Stimulated activated naive CD8-positive, alpha-beta T cell treated with anti-CD3 and anti-CD28 coated beads, Interleukin-15, amount 100 ng/mL, for 72 hours (primary cell): ENCODE measurements at regions not wholly inside any gene's neighbourhood (a gene's known extent, or its start where the extent isn't known, plus 50 kb on each side); places are given as distances from the start of the nearest gene placed in this dataset.
"Not testable (repeated sequence)": the region's sequence is repeated elsewhere in the genome, so short reads cannot be mapped to it uniquely, and the experiment has no call there.

Experiments
- ATAC-seq: fragments of 150-1000 bp; cut with Tn5 transposase; 2 replicates; pipeline ENCODE4 v1.10.0; 2021; ENCODE audit warnings: mild to moderate bottlenecking, moderate library complexity
- DNase-seq, 2 donors: peaks; one replicate each; pipeline ENCODE4 v3.0.0; 2021 to 2022
- H3K27ac Mint-ChIP-seq, 2 donors: one replicate each; pipeline ENCODE4 v1.8.0; 2022; ENCODE audit warnings: mild to moderate bottlenecking in 2 of 2, mixed read lengths in 2 of 2, moderate library complexity in 2 of 2
- H3K27me3 Mint-ChIP-seq: one replicate; pipeline ENCODE4 v1.8.0; 2022; ENCODE audit warnings: mixed read lengths
- H3K4me1 Mint-ChIP-seq: one replicate; pipeline ENCODE4 v1.8.0; 2022; ENCODE audit warnings: mild to moderate bottlenecking, mixed read lengths
- H3K4me3 Mint-ChIP-seq, 2 donors: one replicate each; pipeline ENCODE4 v1.8.0; 2022; ENCODE audit warnings: mild to moderate bottlenecking in 2 of 2, mixed read lengths in 2 of 2, moderate library complexity in 1 of 2
- H3K9me3 Mint-ChIP-seq, 2 donors: one replicate each; pipeline ENCODE4 v1.8.0; 2022; ENCODE audit warnings: mixed read lengths in 2 of 2

DNA sequence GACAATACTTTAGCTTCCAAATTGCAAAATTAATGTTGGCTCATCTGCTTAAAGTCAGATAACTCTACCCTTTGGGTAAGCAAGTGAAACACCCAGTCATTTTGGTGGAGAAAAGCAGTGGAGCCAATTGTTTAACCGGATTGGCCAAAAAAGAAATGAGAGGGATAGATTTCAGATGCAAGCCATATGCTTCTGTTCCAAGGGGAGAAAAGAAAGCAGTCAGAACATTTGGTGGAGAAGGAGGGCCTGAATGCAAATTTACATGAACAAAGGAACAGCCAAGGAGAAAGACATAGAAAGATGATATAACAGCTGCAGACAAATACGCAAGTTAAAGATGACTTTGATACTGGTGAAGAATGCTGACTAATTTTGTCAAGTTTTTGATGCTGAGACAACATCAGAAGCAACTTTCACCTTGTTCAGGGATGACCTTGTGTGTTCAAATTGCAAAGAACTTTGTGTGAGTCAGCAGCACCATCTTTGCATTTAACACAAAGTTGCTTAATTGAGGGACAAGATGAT, 173.1 kb downstream of the TGFB2 start:
- H3K4me3 Mint-ChIP-seq: no peak overlapping the region
- H3K4me1 Mint-ChIP-seq: no peaks in the 10 kb centered on the region
- ATAC-seq: no peak
- DNase-seq: no peak
- H3K9me3 Mint-ChIP-seq: no peaks in the 10 kb centered on the region
- H3K27ac Mint-ChIP-seq: no peak overlapping the region
- H3K27me3 Mint-ChIP-seq: peaks cover 40% of the 10 kb centered on the region

DNA sequence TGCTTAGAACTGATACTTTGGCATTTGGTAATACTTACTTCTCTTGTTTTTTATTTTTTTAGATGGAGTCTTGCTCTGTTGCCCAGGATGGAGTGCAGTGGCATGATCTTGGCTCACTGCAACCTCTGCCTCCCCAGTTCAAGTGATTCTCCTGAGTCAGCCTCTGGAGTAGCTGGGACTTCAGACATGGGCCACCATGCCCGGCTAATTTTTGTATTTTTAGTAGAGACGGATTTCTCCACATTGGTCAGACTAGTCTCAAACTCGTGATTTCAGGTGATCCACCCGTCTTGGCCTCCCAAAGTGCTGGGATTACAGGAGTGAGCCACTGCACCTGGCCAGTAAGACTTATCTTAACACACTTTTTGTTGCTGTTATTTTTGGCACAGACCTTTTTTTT, 175.5 kb downstream of the TGFB2 start:
- not testable (repeated sequence) for H3K9me3 Mint-ChIP-seq, H3K27ac Mint-ChIP-seq, H3K4me3 Mint-ChIP-seq, H3K4me1 Mint-ChIP-seq, DNase-seq, ATAC-seq
- H3K27me3 Mint-ChIP-seq: peaks cover 54% of the 10 kb centered on the region

DNA sequence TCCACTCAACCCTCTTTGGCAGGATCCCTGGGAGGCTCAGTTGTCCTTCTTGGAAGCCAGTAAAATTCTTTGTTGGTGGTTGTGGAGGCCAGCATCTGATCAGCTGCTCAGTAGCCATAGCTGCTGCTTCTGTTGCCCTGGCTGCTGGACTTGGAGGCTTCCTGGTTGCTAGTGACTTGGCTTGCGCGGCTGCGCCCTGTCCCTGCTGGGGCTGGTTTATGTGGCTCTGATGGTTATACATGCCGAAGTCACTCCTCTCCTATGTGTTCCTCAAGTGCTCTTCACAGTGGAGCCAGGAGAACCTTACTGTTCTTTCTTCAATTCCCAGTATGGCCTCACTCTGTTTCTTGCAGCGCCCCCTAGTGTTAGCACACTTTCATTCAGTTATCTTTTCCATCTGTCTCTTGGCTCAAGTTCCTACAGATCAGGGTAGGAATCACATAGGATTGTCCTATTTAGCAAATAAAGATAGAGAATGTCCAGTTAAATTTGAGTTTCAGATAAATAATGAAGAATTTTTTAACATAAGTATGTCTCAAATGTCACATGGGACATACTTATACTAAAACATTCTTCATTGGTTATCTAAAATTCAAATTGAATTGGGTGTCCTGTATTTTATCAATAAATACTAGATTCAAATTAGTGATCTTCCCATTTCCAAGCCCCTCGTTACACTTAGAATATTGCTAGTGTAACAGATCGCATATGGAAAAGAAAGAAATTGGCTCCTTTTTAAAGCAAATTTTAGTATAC, 176.5 kb downstream of the TGFB2 start:
- Mint-ChIP-seq H3K9me3 (no peaks in the 10 kb centered on the region), H3K27ac (no peak overlapping the region), H3K4me3 (no peak overlapping the region), H3K27me3 (peaks cover 49% of the 10 kb centered on the region), H3K4me1 (no peaks in the 10 kb centered on the region)
- DNase-seq (peak; percentile 17 to 41), ATAC-seq (no peak)

DNA sequence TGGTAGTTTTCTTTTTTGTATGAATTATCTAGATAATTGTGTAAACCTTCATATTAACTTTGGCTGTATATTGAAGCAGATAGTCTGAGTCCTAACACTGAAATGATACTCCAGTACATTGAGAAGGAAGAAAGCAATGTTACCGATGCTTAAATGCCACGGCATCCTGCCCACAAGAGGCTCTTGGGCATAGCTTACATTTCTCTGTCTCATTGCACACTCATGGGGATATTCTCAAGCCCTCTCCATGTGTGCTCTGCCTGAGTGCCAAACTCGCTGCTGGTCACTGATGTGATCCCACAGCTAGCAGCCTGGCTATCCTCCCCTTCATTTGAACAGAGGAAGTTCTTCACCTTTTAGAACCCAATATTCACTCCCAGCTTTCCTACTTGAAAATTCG, 179.4 kb downstream of the TGFB2 start:
- DNase-seq: no peak
- no peak overlapping the region for H3K4me3 Mint-ChIP-seq
- no peak for ATAC-seq
- H3K27me3 Mint-ChIP-seq: peaks cover 39% of the 10 kb centered on the region
- no peaks in the 10 kb centered on the region for H3K4me1 Mint-ChIP-seq
- H3K9me3 Mint-ChIP-seq: no peaks in the 10 kb centered on the region
- H3K27ac Mint-ChIP-seq: no peak overlapping the region

DNA sequence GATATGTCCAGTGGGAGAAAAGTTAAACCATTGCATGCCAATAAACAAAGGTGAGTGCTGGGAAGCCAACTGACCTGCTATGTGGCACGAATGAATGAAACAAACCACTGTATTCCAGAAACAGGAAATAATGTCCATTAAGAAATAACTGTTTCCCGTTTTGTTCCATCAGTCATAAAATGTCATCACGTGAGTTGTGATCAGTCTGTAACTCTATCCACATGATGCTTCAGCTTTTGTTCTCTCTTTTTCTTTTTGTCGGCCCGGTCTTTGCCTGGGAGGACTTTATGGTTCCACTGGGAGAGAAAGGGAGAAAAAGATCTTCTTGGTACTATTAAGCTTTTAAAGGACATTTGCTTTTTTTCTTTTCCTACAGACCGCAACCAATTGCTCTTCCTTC, 179.9 kb downstream of the TGFB2 start:
- Mint-ChIP-seq H3K27me3 (peaks cover 39% of the 10 kb centered on the region), H3K27ac (no peak overlapping the region), H3K4me1 (no peaks in the 10 kb centered on the region), H3K9me3 (no peaks in the 10 kb centered on the region), H3K4me3 (no peak overlapping the region)
- no peak for ATAC-seq
- no peak for DNase-seq

DNA sequence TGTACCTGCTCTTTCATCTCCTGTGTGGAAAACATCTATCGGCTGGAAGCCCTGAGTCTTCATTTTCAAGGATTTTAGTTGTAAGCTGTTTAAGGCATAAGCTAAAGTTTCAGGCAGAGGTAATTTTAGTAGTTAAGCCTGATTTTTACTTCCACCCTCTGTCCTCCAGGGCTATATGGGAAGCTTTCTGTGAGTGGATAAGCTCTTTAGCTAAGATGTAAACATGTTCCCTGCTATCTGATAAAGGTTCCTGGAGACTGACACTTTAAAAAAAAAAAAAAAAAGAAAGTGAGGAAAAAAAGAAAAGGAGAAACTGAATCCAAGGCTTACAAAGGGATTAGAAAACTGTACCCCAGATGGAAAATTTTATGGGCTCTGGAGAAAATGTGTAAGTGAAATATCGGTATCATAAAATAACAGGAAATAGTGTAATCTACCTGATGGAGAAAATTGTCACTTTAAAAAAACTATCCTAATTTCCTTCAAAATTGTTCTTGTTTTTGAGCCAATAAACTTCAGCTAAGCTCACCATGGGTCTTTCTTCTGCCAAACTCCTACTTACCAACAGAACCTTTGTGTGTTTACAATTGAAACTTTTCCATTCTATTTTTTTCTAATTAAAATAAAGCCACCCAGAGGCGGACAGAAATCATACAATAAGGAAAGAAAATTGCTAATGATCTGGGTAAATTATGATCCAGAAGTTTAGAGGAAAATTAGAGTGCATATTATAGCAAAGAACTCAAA, 180.5 kb downstream of the TGFB2 start:
- no peak overlapping the region for H3K27ac Mint-ChIP-seq
- H3K9me3 Mint-ChIP-seq: no peaks in the 10 kb centered on the region
- ATAC-seq: no peak
- H3K4me1 Mint-ChIP-seq: no peaks in the 10 kb centered on the region
- H3K27me3 Mint-ChIP-seq: peaks cover 37% of the 10 kb centered on the region
- no peak for DNase-seq
- H3K4me3 Mint-ChIP-seq: no peak overlapping the region

DNA sequence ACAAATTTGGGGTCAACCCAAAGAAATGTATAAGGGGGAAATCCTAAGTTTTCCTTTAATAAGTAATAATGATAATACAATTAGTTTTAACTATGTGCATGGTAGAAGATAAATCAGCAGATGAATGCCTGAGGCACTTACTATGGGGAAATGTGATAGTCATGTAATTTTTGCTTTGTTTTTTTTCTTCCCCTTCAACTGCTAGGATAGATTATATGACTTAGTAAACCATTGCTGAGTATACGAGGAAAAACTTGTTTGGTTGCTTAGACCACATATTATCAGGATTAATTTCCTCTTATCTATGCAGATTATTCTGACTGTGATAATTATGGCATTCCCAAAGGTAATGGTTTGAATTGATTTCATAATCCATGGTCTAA, 181.1 kb downstream of the TGFB2 start:
- Mint-ChIP-seq H3K27me3 (peaks cover 31% of the 10 kb centered on the region), H3K27ac (no peak overlapping the region), H3K4me3 (no peak overlapping the region), H3K4me1 (no peaks in the 10 kb centered on the region), H3K9me3 (no peaks in the 10 kb centered on the region)
- DNase-seq: no peak
- no peak for ATAC-seq

DNA sequence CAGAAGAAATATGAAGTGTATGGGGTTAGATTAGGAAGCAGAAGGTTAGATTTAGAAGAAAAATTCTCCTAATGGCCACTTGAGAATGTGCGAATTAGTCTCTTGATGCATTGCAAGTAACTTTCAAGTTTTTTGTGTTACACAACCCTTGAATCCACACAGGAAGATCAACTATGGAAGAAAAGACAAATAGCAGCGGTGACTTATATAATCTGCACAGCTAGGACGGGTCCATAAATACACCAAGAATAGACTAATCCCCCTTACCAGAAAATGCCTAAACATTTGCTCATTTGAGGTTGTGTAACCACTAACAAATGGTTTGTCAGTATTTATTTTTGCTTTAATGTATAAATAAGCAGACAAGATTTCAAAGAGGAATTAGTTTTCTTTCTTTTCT, 182.6 kb downstream of the TGFB2 start:
- Mint-ChIP-seq H3K27me3 (peaks cover 27% of the 10 kb centered on the region), H3K4me1 (no peaks in the 10 kb centered on the region), H3K9me3 (no peaks in the 10 kb centered on the region), H3K27ac (no peak overlapping the region), H3K4me3 (no peak overlapping the region)
- ATAC-seq: no peak
- no peak for DNase-seq

DNA sequence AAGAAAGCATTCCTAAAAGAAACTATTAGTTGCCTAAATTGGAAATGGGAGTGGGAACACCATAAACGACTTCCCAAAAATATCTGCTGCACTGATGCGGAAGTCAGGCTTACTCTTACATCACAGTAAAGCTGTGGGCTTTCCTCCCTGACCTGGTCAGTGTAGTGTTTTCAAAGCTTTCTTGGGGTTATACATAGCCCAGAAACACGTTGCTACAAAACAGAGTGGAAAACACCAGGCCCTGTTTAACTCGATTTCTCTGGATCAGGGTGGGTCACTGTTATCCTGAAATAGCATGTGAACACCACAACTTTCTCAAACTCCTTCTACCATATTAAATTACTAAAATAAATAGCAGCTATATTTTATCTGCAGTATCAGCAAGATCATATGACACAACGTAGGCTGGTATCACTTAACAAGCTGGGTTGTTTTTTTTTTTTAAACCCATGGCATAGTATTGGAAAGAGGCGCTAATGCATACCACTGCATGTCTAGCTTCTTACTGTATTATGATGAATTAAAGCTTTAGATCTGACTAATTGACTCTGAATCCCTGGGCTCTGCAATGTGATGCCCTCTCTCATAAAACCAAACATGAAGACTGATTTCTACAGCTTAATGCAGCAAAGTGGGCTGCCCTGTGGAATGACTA, 184.6 kb downstream of the TGFB2 start:
- ATAC-seq: no peak
- no peak for DNase-seq
- Mint-ChIP-seq H3K27me3 (peaks cover 21% of the 10 kb centered on the region), H3K9me3 (no peaks in the 10 kb centered on the region), H3K4me3 (no peak overlapping the region), H3K4me1 (no peaks in the 10 kb centered on the region), H3K27ac (no peak overlapping the region)

DNA sequence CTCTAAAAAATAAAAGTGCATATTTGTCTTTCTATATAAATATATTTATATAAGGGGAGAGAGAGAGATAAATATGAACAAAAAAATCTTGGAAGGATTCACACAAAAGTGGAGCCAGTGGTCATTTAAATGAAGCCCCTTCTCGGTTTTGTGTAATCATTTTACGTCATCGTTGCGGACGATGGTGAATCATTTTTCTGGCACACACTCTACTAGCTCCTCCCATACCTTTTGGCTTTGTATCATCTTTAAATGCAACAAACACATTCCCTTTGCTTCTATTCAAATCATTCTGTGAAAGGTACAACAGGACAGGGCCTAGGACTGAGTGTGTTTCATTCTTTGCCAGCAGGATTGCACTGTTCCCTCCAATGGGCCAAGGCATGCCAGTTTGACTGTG, 186.8 kb downstream of the TGFB2 start:
- no peaks in the 10 kb centered on the region for H3K4me1 Mint-ChIP-seq
- H3K4me3 Mint-ChIP-seq: no peak overlapping the region
- no peak for DNase-seq
- no peaks in the 10 kb centered on the region for H3K9me3 Mint-ChIP-seq
- no peak overlapping the region for H3K27ac Mint-ChIP-seq
- H3K27me3 Mint-ChIP-seq: peaks cover 4% of the 10 kb centered on the region
- no peak for ATAC-seq

DNA sequence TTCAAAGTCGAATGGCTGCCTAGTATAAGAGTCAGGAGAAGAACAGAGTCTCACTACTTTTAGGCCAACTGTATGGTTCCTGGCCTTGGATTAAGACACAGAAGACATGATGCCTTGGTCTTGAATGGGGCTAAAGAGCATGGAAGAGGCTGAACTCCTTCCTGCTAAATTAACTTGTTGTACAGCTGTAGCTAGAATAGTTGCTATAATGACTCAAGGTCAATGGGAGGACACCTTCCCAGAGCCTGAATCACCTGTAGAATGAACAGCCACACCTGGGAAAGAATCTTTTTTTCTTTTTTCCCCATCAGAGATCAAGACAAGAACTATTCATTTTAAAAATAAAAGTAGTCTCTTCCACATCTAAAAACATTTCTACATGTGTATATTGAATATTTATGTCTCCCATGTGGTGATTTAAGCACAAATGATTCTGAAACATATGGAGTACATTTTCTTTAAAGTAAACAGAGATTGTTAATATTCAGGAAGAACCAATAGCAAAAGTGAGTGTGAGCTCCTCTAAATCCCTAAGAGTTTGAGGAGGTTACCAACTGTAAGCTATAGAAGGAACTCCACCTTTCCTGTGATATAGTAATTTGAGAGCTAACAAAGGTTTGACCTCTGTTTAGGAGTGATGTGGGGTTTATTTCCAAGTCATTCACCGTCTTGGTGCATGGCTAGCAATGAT, 191.3 kb downstream of the TGFB2 start:
- Mint-ChIP-seq H3K27me3 (no peaks in the 10 kb centered on the region), H3K4me3 (no peak overlapping the region), H3K27ac (no peak overlapping the region), H3K9me3 (no peaks in the 10 kb centered on the region), H3K4me1 (no peaks in the 10 kb centered on the region)
- ATAC-seq (no peak), DNase-seq (no peak)

DNA sequence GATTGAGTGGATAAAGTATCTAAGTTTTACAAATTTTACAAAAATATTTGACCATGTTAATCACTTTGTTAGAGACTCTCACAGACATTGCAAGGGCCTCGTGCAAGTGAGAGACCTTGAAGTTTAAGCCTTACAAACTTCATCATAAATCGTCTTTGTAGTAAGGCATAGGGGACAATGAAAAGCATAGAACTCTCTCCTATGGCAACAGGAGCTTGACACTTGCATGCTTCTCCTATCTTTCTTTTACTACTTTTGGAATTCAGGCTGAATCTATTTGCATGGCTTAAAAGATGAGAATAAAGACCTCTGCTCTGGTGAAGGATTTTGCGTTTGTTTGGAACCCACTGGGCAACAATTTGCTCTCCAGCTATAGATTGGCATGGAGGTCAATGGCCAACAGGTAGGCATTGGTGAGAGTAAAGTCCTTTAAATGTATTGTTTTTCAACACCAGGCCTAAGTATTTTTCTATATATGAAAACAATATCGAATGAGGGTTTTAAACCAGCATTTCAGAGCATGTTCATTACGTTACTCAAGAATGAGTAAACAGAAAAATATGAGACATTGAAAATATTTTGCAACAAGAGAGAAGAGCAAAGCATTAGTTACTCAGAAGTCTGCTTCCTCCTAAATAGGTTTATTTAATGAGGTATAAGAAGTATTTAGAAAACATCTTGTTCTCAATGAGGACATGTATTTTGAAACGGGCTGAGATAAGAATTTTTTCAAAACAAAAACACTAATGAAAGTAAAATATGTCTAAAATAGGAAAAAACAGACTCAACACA, 192.2 kb downstream of the TGFB2 start:
- H3K27me3 Mint-ChIP-seq: no peaks in the 10 kb centered on the region
- H3K4me1 Mint-ChIP-seq: no peaks in the 10 kb centered on the region
- no peak for ATAC-seq
- H3K9me3 Mint-ChIP-seq: no peaks in the 10 kb centered on the region
- no peak for DNase-seq
- no peak overlapping the region for H3K27ac Mint-ChIP-seq
- no peak overlapping the region for H3K4me3 Mint-ChIP-seq

DNA sequence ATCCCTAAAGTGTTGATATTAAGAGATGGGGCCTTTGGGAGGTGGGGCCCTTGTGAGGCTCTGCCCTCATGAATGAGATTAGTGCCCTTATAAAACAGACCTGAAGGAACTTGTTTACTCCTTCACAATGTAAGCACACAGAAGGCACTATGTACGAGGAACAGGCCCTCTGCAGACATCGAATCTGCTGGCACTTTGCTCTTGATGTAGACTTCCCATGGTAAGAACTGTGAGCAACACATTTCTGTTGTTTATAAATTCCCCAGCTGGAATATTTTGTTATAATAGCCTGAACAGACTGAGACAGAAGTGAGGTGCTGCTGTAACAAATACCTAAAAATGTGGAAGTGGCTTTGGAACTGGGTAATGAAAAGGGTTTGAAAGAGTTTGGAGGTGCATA, 193.2 kb downstream of the TGFB2 start:
- Mint-ChIP-seq H3K4me1 (no peaks in the 10 kb centered on the region), H3K9me3 (no peaks in the 10 kb centered on the region)
- ATAC-seq: no peak

DNA sequence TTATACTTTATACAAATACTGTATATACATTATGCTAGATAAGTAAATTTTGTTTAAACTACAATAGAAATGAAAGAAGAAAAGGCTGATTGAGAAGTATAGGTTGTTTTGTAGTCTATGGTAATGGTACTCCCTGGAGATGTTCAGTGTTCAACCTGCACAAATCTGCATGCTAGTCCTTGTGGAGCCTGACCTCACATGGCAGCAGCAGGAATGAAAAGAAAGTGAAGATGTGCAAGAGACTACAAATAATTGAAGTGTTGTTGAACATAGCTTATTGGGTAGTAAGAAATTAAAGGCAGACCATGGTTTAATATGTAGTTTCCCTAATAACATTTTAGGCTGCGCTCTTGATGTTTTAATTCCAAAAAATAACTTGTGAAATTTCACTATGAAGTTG, 201.2 kb downstream of the TGFB2 start:
- Mint-ChIP-seq H3K4me3 (no peak overlapping the region), H3K9me3 (no peaks in the 10 kb centered on the region), H3K27me3 (peaks cover 14% of the 10 kb centered on the region), H3K27ac (no peak overlapping the region), H3K4me1 (no peaks in the 10 kb centered on the region)
- DNase-seq: no peak
- no peak for ATAC-seq

More for the DNA sequence above, 193.2 kb downstream of the TGFB2 start:
- no peak for DNase-seq
- Mint-ChIP-seq H3K27me3 (no peaks in the 10 kb centered on the region), H3K27ac (peak overlapping the region in 1 of 2 donors; percentile 66), H3K4me3 (no peak overlapping the region)
